Fibroblast of peridontal ligament (primary cell): ENCODE measurements at regions not wholly inside any gene's neighbourhood (a gene's known extent, or its start where the extent isn't known, plus 50 kb on each side); places are given as distances from the start of the nearest gene placed in this dataset.
A peak's percentile ranks its signal among the peaks of the same experiment; 100 is the strongest.
"Not testable (repeated sequence)": the region's sequence is repeated elsewhere in the genome, so short reads cannot be mapped to it uniquely, and the experiment has no call there.

Experiments
- DNase-seq: peaks from one replicate; pipeline ENCODE4 v3.0.0-alpha.2; 2010; ENCODE audit errors: extremely low read depth

- DNase-seq = no peak
Measured at GRCh38 chr6:22106451-22106850, 190.4 kb downstream of the PRL start.

GRCh38 chr6:22106961-22107360 is 189.9 kb downstream of the PRL start:
- no peak for DNase-seq

GRCh38 chr6:22108199-22108598 is 188.6 kb downstream of the PRL start:
- no peak for DNase-seq

DNA sequence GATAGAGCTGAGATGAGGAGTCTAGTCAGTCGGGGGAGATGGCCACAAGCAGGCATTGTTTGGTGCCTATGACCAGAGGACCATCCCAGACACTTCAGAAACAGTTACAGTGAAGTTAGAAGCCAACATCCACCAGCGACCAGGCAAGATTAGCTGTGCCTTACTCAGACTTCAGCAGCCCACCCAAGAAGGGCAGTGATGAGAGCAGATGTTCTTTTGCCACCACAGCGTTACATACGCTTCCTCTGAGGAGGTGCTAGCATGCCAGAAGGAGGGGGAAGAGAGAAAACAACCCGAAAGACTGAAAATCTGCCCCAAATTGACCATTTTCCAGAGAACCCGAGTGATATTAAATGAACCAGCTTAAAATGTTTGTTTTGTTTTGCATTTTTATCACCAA is 186.8 kb downstream of the PRL start:
- DNase-seq = no peak

- DNase-seq = no peak
Measured at GRCh38 chr6:22112461-22112860, 184.4 kb downstream of the PRL start.

- DNase-seq = peak; percentile 99
Measured at GRCh38 chr6:22113026-22113766, 183.6 kb downstream of the PRL start.

DNA sequence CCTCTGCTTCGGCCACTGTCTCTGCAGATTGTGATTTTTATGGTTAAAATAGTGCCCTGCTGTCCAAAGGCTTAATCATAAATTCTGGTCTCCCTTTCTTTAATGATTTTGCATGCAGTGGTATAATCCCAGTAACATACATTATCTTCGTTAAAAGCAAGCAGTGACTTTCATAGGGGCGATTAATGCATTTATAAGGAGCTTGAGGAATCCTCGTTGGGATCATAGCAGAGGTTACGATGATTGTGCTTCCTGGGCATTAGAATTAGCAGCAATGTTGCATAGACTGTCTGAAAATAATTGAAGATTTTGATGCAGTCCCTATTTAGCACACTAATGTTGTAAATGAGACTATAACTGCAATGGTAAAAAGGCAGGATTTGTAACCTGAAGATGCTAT is 181.3 kb downstream of the PRL start:
- DNase-seq = no peak

- DNase-seq = no peak
Measured at GRCh38 chr6:22117631-22118030, 179.2 kb downstream of the PRL start.

- DNase-seq = no peak
Measured at GRCh38 chr6:22119500-22119899, 177.3 kb downstream of the PRL start.

- DNase-seq = no peak
Measured at GRCh38 chr6:22124756-22125155, 172.1 kb downstream of the PRL start.

- no peak for DNase-seq
Measured at GRCh38 chr6:22126910-22127309, 169.9 kb downstream of the PRL start.

GRCh38 chr6:22129751-22130150 is 167.1 kb downstream of the PRL start:
- no peak for DNase-seq

DNA sequence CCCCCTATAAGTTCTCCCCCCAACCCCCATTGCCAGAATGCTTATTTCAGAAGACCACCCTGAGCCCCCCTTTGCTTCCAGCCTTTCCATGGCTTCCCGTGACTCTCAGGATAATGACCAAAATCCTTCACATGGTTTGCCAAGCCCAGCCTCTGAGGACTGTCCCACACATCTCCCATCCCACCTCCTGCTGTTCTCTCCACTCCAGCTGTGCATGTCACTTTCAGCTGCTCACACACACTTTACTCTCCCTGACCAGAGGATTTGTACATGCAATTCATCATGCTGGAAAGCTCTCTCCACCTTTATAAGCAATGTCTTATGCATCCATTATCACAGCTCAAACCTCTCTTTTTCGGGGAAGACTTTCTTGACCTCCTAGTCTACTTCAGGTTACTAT is 164.2 kb downstream of the PRL start:
- no peak for DNase-seq

DNA sequence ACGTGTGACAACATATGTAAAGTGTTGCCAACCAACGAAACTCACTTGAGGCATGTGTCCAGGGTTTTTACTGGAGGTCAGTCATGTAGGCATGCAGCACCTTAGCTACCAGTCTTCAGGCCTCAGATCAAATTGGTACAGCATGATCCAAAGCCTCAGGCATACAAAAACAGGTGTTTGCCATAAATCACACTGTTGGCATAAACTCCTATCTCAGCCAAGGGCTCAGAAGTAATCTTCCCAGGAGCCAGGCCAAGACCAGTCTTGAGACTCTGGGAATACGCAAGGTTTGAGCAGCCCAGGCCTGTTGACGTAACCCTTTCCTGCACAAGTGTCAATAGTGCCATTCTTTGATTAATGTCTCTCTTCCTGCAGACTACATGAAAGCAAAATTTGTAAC is 163.5 kb downstream of the PRL start:
- DNase-seq = no peak

- no peak for DNase-seq
Measured at GRCh38 chr6:22134308-22134707, 162.5 kb downstream of the PRL start.

DNA sequence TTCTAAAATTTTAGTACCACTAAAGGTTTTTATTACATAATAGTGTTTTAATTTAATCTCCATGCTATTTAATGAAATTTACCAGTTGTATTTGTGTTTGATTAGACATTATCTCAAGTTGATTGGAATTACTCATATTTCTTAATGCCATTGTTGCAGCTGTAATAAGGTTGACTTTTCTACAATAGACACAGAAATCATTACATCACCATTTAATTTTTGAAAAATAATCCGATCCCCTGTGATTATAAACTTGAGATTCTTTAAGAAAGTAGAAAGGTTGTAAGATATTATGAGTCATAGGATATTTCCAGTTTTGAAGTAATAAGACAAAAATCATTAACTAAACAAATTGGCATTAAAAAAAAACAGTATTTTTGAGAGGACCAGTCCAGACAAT is 161.4 kb downstream of the PRL start:
- no peak for DNase-seq

DNA sequence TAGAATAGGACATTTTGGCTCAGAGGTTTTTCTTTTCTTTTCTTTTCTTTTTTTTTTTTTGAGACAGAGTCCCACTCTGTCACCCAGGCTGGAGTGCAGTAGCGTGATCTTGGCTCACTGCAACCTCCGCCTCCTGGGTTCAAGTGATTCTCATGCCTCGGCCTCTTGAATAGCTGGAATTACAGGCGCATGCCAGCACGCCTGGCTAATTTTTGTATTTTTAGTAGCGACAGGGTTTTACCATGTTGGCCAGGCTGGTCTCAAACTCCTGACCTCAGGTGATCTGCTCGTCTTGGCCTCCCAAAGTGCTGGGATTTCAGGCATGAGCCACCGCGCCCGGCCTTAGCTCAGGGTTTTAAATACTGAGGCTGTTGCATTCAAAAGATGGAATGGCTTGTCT is 156.1 kb downstream of the PRL start:
- not testable (repeated sequence) for DNase-seq

DNA sequence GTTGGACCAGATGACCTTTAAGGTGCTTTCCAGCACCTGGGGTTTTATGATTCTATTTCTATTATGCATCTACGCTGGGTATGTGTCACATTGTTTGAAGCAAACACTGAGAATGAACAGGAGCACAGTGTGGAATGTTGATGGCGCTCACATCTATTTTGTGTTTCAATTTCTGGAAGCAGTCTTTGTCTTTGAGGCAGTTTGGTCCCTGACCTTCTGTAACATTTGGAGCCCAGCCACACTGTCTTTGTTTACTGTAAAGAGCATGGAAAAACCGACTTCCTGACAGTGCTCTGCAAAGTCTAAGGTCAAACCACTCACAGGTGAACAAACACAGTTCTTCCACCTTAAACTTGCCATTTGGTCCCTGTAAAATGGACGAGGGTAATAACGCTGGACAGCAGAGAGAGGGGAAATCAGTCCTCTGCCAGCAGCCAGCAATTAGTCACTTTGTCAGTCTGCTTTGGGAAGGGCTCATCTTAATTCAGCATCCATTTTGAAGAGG is 155.5 kb downstream of the PRL start:
- no peak for DNase-seq

DNA sequence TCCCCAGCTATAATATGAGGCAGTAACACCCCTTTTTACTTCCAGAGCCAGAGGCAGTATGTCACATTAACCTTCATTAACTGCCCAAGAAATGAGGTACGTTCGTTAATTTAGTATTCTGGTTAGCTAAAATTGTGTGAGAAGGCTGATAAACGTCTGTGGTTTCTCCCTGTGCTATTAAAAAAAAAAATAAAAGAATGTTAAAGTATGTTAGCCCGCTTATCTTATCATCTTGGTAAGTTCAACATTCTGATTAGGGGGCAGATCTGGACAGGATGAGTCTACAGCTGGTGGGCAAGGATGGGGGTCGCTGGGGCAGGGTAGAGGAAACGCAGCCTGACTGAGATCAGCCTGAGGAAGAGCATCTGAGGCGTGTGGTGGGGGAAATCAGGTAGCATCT is 154.0 kb downstream of the PRL start:
- DNase-seq = no peak

GRCh38 chr6:22145376-22145775 is 151.5 kb downstream of the PRL start:
- DNase-seq = no peak

DNA sequence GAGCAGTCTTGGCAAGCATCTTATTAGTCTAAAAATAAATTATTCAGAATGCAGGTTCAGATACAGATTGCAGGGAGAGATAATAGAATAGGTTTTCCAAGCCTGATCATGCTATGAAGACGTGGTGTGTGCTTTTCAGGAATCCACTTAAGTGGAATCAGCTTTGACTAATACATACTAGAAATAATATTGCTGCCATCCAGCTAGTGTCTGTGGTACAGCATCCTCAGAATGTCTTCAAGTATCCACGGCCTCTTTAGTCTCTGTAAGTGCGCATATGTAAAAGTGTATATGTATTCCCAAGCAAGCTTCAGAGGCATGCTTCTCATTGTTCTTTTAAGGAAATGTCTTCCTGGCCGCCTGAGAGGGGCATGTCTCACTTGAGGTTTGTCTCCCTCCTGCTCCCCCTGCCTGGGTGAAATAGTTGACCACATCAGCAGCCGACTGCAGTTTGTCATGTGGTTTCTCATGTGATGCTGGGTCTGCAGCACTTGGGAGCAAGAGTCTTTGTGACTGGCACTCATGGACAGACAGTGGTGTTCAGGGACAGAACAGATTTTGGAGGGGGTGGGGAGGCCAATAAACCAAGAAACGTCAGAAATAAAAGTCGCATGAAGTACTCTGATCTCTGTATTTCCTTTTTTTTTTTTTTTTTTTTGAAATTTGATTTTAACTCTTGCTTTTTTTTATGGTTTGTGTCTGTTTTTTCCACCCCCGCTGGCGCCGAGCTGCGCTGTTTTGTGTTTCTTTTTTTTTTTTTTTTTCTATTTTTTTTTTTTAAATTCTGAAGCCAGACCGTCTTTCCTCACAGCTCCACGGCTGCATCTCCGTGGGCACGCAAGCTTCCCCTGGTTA is 150.8 kb downstream of the PRL start:
- peak; percentile 85 for DNase-seq

DNA sequence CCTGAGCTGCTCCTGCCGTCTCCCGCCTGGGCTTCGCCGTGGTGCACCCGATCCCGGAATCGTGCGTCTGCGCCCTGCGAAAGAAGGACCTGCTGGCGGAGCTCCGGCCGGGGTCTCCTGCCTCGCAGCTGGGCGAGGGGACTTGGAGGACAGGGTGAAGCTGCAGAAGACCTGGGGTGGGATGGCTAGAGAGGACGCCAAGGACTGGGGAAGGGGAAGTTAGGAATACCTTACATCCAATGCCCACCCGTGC is 150.2 kb downstream of the PRL start:
- DNase-seq = no peak

GRCh38 chr6:22146931-22147701 is 149.7 kb downstream of the PRL start:
- DNase-seq = peak; percentile 87
